CD14-positive monocyte (primary cell): ENCODE measurements at regions not wholly inside any gene's neighbourhood (a gene's known extent, or its start where the extent isn't known, plus 50 kb on each side); places are given as distances from the start of the nearest gene placed in this dataset.
A peak's percentile ranks its signal among the peaks of the same experiment; 100 is the strongest.

ENCODE experiments used
- DNase-seq, 3 donors: peaks; one replicate each; pipeline ENCODE4 v3.0.0-alpha.2; 2011 to 2022
- H2AFZ ChIP-seq: 2 replicates; pipeline ENCODE4 v1.6.0; 2012; ENCODE audit warnings: mild to moderate bottlenecking, low read depth, low read length, inconsistent platforms; ENCODE audit not compliant: insufficient read depth, poor library complexity, severe bottlenecking
- H3K27ac ChIP-seq, 2 donors: 1 replicate in 1 of 2; 2 replicates in 1 of 2; pipeline ENCODE4 v1.5.1; 2012 to 2013; ENCODE audit warnings: low read length in 2 of 2, control low read depth in 1 of 2, inconsistent platforms in 1 of 2, low read depth in 1 of 2, mild to moderate bottlenecking in 1 of 2
- H3K27me3 ChIP-seq, 2 donors: one replicate each; pipeline versions ENCODE4 v1.6.0 to v1.6.1; 2011 to 2013; ENCODE audit warnings: low read length in 2 of 2; ENCODE audit not compliant: control insufficient read depth in 2 of 2, insufficient read depth in 2 of 2
- H3K36me3 ChIP-seq, 2 donors: replicated peaks in 1 of 2; 1 replicate in 1 of 2; 2 replicates in 1 of 2; pipeline versions ENCODE4 v1.5.1 to v1.6.1; 2012 to 2013; ENCODE audit warnings: low read length in 2 of 2, control low read depth in 1 of 2, inconsistent platforms in 1 of 2, mild to moderate bottlenecking in 1 of 2; ENCODE audit not compliant: insufficient read depth in 2 of 2, control insufficient read depth in 1 of 2
- H3K4me1 ChIP-seq, 2 donors: 1 replicate in 1 of 2; 2 replicates in 1 of 2; pipeline versions ENCODE4 v1.5.1 to v1.6.1; 2012 to 2013; ENCODE audit warnings: low read length in 2 of 2, control low read depth in 1 of 2, inconsistent platforms in 1 of 2, mild to moderate bottlenecking in 1 of 2, moderate library complexity in 1 of 2; ENCODE audit not compliant: insufficient read depth in 2 of 2, control insufficient read depth in 1 of 2
- H3K4me2 ChIP-seq: replicated peaks from 2 replicates; pipeline ENCODE3; 2012; ENCODE audit warnings: low read length, moderate library complexity, mild to moderate bottlenecking; ENCODE audit not compliant: poor library complexity, severe bottlenecking; ENCODE audit errors: extremely low read depth
- H3K4me3 ChIP-seq, 3 experiments: fragments of 200-600 bp in 1 of 3; sonication (generic) in 1 of 3; replicated peaks in 1 of 3; 1 replicate in 2 of 3; 2 replicates in 1 of 3; pipeline ENCODE4 v1.5.1; 2011 to 2013; ENCODE audit warnings: low read length in 3 of 3, mild to moderate bottlenecking in 3 of 3, control low read depth in 2 of 3, low read depth in 2 of 3, inconsistent platforms in 1 of 3, moderate library complexity in 1 of 3
- H3K79me2 ChIP-seq: 2 replicates; pipeline ENCODE4 v1.6.0; 2012; ENCODE audit warnings: mild to moderate bottlenecking, control low read depth, inconsistent platforms, low read length, moderate library complexity; ENCODE audit not compliant: insufficient read depth
- H3K9ac ChIP-seq: 2 replicates; pipeline ENCODE4 v1.6.0; 2017; ENCODE audit warnings: low read length, mild to moderate bottlenecking; ENCODE audit not compliant: insufficient read depth, poor library complexity, severe bottlenecking
- H3K9me3 ChIP-seq, 2 donors: replicated peaks in 1 of 2; 1 replicate in 1 of 2; 2 replicates in 1 of 2; pipeline versions ENCODE4 v1.5.1 to v1.6.1; 2012 to 2013; ENCODE audit warnings: low read length in 2 of 2, control low read depth in 1 of 2; ENCODE audit not compliant: control insufficient read depth in 1 of 2, insufficient read depth in 1 of 2
- H4K20me1 ChIP-seq: 2 replicates; pipeline ENCODE4 v1.6.0; 2012; ENCODE audit warnings: mild to moderate bottlenecking, low read length, control low read depth, moderate library complexity; ENCODE audit not compliant: insufficient read depth
- H3K27ac Mint-ChIP-seq, 7 donors: one replicate each; pipeline ENCODE4 v1.8.0; 2020; ENCODE audit warnings: mild to moderate bottlenecking in 7 of 7, mixed read lengths in 7 of 7, moderate library complexity in 6 of 7, inconsistent platforms in 2 of 7
- H3K27me3 Mint-ChIP-seq, 3 donors: one replicate each; pipeline ENCODE4 v1.8.0; 2021 to 2022; ENCODE audit warnings: low read depth in 3 of 3, mild to moderate bottlenecking in 3 of 3, mixed read lengths in 3 of 3, moderate library complexity in 3 of 3, inconsistent platforms in 1 of 3
- H3K36me3 Mint-ChIP-seq, 2 donors: one replicate each; pipeline ENCODE4 v1.8.0; 2020; ENCODE audit warnings: mixed read lengths in 2 of 2, inconsistent platforms in 1 of 2, mild to moderate bottlenecking in 1 of 2
- H3K4me1 Mint-ChIP-seq: one replicate; pipeline ENCODE4 v1.8.0; 2020; ENCODE audit warnings: mild to moderate bottlenecking, mixed read lengths
- H3K4me3 Mint-ChIP-seq, 2 donors: one replicate each; pipeline ENCODE4 v1.8.0; 2020; ENCODE audit warnings: mild to moderate bottlenecking in 2 of 2, mixed read lengths in 2 of 2, moderate library complexity in 1 of 2
- H3K9me3 Mint-ChIP-seq, 7 donors: one replicate each; pipeline ENCODE4 v1.8.0; 2020 to 2022; ENCODE audit warnings: mixed read lengths in 7 of 7, mild to moderate bottlenecking in 6 of 7, moderate library complexity in 6 of 7, inconsistent platforms in 2 of 7
- CTCF ChIP-seq: fragments of 200-600 bp; IDR thresholded peaks from one replicate; pipeline ENCODE4 v1.8.0; 2022; ENCODE audit warnings: antibody characterized with exemption, mild to moderate bottlenecking
- WGBS: methylation state at CpG from one replicate; pipeline ENCODE4 v1.1.5; 2013; ENCODE audit warnings: missing lambda C conversion rate; ENCODE audit not compliant: insufficient coverage; 5-methylcytosine and 5-hydroxymethylcytosine counted together
- intact Hi-C, 2 donors: fragments of 100-400 bp; cut with micrococcal nuclease; formaldehyde crosslinking; loops; one replicate each; pipeline versions ENCODE4 v1.15.0 to v1.15.1; 2023

- intact Hi-C loops, result no loop called here
- Histone ChIP-seq H3K9ac (no peak overlapping the region), H3K4me2 (no peak overlapping the region), H3K27me3 (no peaks in the 10 kb centered on the region), H2AFZ (no peak overlapping the region), H3K4me1 (no peaks in the 10 kb centered on the region), H3K27ac (no peak overlapping the region), H4K20me1 (no peaks in the 10 kb centered on the region), H3K9me3 (peaks cover 12 to 22% of the 10 kb centered on the region in 2 donors), H3K4me3 (no peak overlapping the region), H3K36me3 (no peaks in the 10 kb centered on the region), H3K79me2 (no peaks in the 10 kb centered on the region)
- Mint-ChIP-seq H3K27ac (no peak overlapping the region), H3K4me3 (no peak overlapping the region), H3K9me3 (peaks cover 10 to 29% (median 19%) of the 10 kb centered on the region in 7 donors), H3K4me1 (no peaks in the 10 kb centered on the region), H3K36me3 (no peaks in the 10 kb centered on the region), H3K27me3 (peaks cover 0 to 1% (median 0%) of the 10 kb centered on the region in 3 donors)
- WGBS, result 100% methylated on average over 3 of the region's 8 CpGs
- DNase-seq, result no peak
- no peak for TF ChIP-seq CTCF
These were observed 171.3 kb downstream of the TMEM18 start for GRCh38 chr2:505941-506340.

GRCh38 chr2:503288-503999 lies 173.8 kb downstream of the TMEM18 start:
- WGBS, result 96% methylated on average over 39 of the region's 41 CpGs
- H3K36me3 Mint-ChIP-seq, result no peaks in the 10 kb centered on the region
- Histone ChIP-seq H2AFZ (no peak overlapping the region), H3K36me3 (no peaks in the 10 kb centered on the region), H3K27ac (no peak overlapping the region), H3K4me3 (no peak overlapping the region), H3K9me3 (peaks cover 0 to 7% of the 10 kb centered on the region in 2 donors), H3K4me2 (no peak overlapping the region), H3K27me3 (no peaks in the 10 kb centered on the region), H3K4me1 (no peaks in the 10 kb centered on the region), H4K20me1 (no peaks in the 10 kb centered on the region), H3K79me2 (no peaks in the 10 kb centered on the region), H3K9ac (no peak overlapping the region)
- peaks cover 7 to 13% (median 10%) of the 10 kb centered on the region in 7 donors for H3K9me3 Mint-ChIP-seq
- H3K27me3 Mint-ChIP-seq, result peaks cover 0 to 1% (median 0%) of the 10 kb centered on the region in 3 donors
- DNase-seq, result no peak
- H3K4me1 Mint-ChIP-seq, result no peaks in the 10 kb centered on the region
- H3K27ac Mint-ChIP-seq, result peak overlapping the region in 1 of 7 donors; percentile 32
- H3K4me3 Mint-ChIP-seq, result no peak overlapping the region
- intact Hi-C loops, result no loop called here
- TF ChIP-seq CTCF, result no peak
